HEK293 (cell line): ENCODE measurements at regions not wholly inside any gene's neighbourhood (a gene's known extent, or its start where the extent isn't known, plus 50 kb on each side); places are given as distances from the start of the nearest gene placed in this dataset.
"Not testable (repeated sequence)": the region's sequence is repeated elsewhere in the genome, so short reads cannot be mapped to it uniquely, and the experiment has no call there.

Source experiments
- CTCF ChIA-PET: fragments of 350-600 bp; formaldehyde crosslinking; extraction: SDS; loops from one replicate; lab custom pipeline; 2021; ENCODE audit warnings: antibody characterized with exemption; lab: Yijun Ruan, JAX
- POLR2A ChIA-PET: fragments of 300-600 bp; formaldehyde crosslinking; extraction: SDS; loops from one replicate; lab custom pipeline; 2020; ENCODE audit warnings: antibody characterized with exemption, inconsistent platforms; lab: Yijun Ruan, JAX
- H3K27ac ChIP-seq: fragments of 200-500 bp; sonication (Bioruptor generic); 2 replicates; pipeline ENCODE4 v1.5.1; 2014; ENCODE audit warnings: low read depth, low read length, control low read depth, inconsistent platforms; ENCODE audit errors: extremely low read depth
- H3K36me3 ChIP-seq, 2 experiments: fragments of 200-500 bp in 1 of 2; sonication (Bioruptor generic) in 1 of 2; 1 replicate in 1 of 2; 2 replicates in 1 of 2; pipeline ENCODE4 v1.5.1; 2014 to 2017; ENCODE audit warnings: inconsistent platforms in 2 of 2, low read length in 2 of 2; ENCODE audit not compliant: control insufficient read depth in 2 of 2, insufficient read depth in 1 of 2
- H3K4me1 ChIP-seq: fragments of 200-500 bp; sonication (Bioruptor generic); 2 replicates; pipeline ENCODE4 v1.5.1; 2014; ENCODE audit warnings: mild to moderate bottlenecking, low read length, inconsistent platforms; ENCODE audit not compliant: control insufficient read depth, insufficient read depth
- H3K4me3 ChIP-seq: 2 replicates; pipeline ENCODE4 v1.5.1; 2011; ENCODE audit warnings: low read depth, mild to moderate bottlenecking, control low read depth, low read length, moderate library complexity
- H3K9me3 ChIP-seq: fragments of 200-500 bp; sonication (Bioruptor generic); 2 replicates; pipeline ENCODE4 v1.5.1; 2014; ENCODE audit warnings: low read depth, low read length, inconsistent platforms; ENCODE audit not compliant: control insufficient read depth, insufficient read depth
- PRDM1 ChIP-seq: fragments of 450-650 bp; formaldehyde crosslinking; IDR thresholded peaks from 2 replicates; pipeline ENCODE4; 2016; ENCODE audit warnings: missing biosample characterization, missing genetic modification characterization
- SCRT2 ChIP-seq: fragments of 450-650 bp; formaldehyde crosslinking; IDR thresholded peaks from 2 replicates; pipeline ENCODE4 v1.5.1; 2016; ENCODE audit warnings: missing biosample characterization, missing genetic modification characterization
- ZNF121 ChIP-seq: fragments of 450-650 bp; formaldehyde crosslinking; IDR thresholded peaks from 2 replicates; pipeline ENCODE4 v1.5.1; 2016; ENCODE audit warnings: missing biosample characterization, missing genetic modification characterization
- ZNF510 ChIP-seq: fragments of 450-650 bp; formaldehyde crosslinking; IDR thresholded peaks from 2 replicates; pipeline ENCODE4 v1.5.1; 2018; ENCODE audit warnings: mild to moderate bottlenecking, missing genetic modification characterization, missing biosample characterization; ENCODE audit not compliant: insufficient replicate concordance
- ZNF664 ChIP-seq: fragments of 450-650 bp; formaldehyde crosslinking; IDR thresholded peaks from 2 replicates; pipeline ENCODE4 v1.5.1; 2016; ENCODE audit warnings: missing biosample characterization, missing genetic modification characterization
- ZNF768 ChIP-seq: fragments of 450-650 bp; formaldehyde crosslinking; IDR thresholded peaks from 2 replicates; pipeline ENCODE4 v1.5.1; 2018; ENCODE audit warnings: missing biosample characterization, mild to moderate bottlenecking, missing genetic modification characterization
- TF ChIP-seq, protein P1 (sequence below): sonication (generic); formaldehyde crosslinking; IDR thresholded peaks from 2 replicates; pipeline ENCODE4 v1.8.1; 2022; ENCODE audit warnings: mild to moderate bottlenecking, moderate library complexity, missing genetic modification reagents
- TF ChIP-seq, protein P2 (sequence below): fragments of 450-650 bp; formaldehyde crosslinking; IDR thresholded peaks from 2 replicates; pipeline ENCODE4 v1.5.1; 2016; ENCODE audit warnings: missing biosample characterization, missing genetic modification characterization
- TF ChIP-seq, protein P3 (sequence below): fragments of 450-650 bp; formaldehyde crosslinking; IDR thresholded peaks from 2 replicates; pipeline ENCODE4 v1.5.1; 2016; ENCODE audit warnings: missing biosample characterization, missing genetic modification characterization, borderline replicate concordance
- TF ChIP-seq, protein P4 (sequence below): fragments of 450-650 bp; formaldehyde crosslinking; IDR thresholded peaks from 2 replicates; pipeline ENCODE4 v1.5.1; 2017; ENCODE audit warnings: missing biosample characterization, missing genetic modification characterization

DNA sequence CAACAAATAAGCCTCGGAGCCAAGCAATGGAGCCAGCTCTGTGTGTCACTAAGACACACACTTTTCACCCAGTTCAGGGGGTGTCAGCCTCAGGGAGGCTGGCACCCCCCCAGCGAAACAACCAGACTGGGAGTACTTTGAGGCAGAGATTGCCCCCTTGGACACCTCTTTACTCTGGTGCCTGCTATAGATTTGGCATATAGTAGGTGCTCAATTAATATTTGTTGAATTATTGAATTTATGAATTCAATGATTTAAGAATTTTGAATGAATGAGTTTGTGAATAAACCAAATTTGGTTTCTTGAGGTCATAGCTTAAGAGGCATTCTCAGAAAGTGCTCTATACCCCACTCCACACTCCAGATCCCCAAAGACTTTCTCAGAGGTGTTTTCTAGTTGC is 70.3 kb downstream of the OLIG1 start:
- TF ChIP-seq ZNF768 (no peak), ZNF664 (tag by site-specific recombination) (peak; percentile 91)
- H3K4me3 ChIP-seq = no peak overlapping the region
- ChIA-PET CTCF (interaction anchor here (0.6 to 1.7 kb wide), 4 partner anchors 13 to 1087 kb away, joined by 3 to 7 read pairs (median 4); no protein-coding TSS in a partner anchor), POLR2A (no interaction called here)
- H3K9me3 ChIP-seq = no peaks in the 10 kb centered on the region
- H3K36me3 ChIP-seq = no peaks in the 10 kb centered on the region
- H3K4me1 ChIP-seq = peaks cover 10% of the 10 kb centered on the region
- H3K27ac ChIP-seq = no peak overlapping the region

DNA sequence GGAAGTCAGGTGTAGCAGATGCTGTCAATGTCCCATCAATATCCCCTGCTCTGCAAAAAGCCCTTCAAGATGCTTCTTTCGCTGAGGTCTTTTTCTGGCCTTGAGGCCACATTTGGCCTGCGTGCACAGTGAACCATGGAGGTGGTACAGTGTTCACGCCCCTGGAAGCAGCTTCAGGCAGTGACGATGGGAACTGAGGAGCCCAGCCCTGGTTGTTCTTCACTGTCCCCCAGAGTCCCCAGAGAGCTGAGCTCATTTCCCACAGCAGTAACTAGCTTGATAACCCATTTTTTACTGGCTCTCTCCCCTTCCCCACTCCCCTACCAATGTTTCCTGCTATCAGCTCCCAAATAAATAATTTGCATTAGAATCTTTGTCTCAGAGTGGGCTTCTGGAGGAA is 76.5 kb downstream of the OLIG1 start:
- no peaks in the 10 kb centered on the region for H3K9me3 ChIP-seq
- H3K27ac ChIP-seq = no peak overlapping the region
- no peaks in the 10 kb centered on the region for H3K4me1 ChIP-seq
- H3K4me3 ChIP-seq = no peak overlapping the region
- H3K36me3 ChIP-seq = no peaks in the 10 kb centered on the region
- TF ChIP-seq, protein P1, sequence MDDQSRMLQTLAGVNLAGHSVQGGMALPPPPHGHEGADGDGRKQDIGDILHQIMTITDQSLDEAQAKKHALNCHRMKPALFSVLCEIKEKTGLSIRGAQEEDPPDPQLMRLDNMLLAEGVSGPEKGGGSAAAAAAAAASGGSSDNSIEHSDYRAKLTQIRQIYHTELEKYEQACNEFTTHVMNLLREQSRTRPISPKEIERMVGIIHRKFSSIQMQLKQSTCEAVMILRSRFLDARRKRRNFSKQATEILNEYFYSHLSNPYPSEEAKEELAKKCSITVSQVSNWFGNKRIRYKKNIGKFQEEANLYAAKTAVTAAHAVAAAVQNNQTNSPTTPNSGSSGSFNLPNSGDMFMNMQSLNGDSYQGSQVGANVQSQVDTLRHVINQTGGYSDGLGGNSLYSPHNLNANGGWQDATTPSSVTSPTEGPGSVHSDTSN (CRISPR knock-in tag) = no peak
- TF ChIP-seq, protein P2, sequence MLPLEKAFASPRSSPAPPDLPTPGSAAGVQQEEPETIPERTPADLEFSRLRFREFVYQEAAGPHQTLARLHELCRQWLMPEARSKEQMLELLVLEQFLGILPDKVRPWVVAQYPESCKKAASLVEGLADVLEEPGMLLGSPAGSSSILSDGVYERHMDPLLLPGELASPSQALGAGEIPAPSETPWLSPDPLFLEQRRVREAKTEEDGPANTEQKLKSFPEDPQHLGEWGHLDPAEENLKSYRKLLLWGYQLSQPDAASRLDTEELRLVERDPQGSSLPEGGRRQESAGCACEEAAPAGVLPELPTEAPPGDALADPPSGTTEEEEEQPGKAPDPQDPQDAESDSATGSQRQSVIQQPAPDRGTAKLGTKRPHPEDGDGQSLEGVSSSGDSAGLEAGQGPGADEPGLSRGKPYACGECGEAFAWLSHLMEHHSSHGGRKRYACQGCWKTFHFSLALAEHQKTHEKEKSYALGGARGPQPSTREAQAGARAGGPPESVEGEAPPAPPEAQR = no peak
- TF ChIP-seq, protein P3, sequence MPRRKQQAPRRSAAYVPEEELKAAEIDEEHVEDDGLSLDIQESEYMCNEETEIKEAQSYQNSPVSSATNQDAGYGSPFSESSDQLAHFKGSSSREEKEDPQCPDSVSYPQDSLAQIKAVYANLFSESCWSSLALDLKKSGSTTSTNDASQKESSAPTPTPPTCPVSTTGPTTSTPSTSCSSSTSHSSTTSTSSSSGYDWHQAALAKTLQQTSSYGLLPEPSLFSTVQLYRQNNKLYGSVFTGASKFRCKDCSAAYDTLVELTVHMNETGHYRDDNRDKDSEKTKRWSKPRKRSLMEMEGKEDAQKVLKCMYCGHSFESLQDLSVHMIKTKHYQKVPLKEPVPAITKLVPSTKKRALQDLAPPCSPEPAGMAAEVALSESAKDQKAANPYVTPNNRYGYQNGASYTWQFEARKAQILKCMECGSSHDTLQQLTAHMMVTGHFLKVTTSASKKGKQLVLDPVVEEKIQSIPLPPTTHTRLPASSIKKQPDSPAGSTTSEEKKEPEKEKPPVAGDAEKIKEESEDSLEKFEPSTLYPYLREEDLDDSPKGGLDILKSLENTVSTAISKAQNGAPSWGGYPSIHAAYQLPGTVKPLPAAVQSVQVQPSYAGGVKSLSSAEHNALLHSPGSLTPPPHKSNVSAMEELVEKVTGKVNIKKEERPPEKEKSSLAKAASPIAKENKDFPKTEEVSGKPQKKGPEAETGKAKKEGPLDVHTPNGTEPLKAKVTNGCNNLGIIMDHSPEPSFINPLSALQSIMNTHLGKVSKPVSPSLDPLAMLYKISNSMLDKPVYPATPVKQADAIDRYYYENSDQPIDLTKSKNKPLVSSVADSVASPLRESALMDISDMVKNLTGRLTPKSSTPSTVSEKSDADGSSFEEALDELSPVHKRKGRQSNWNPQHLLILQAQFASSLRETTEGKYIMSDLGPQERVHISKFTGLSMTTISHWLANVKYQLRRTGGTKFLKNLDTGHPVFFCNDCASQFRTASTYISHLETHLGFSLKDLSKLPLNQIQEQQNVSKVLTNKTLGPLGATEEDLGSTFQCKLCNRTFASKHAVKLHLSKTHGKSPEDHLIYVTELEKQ (tag by site-specific recombination) = no peak
- TF ChIP-seq, protein P4, sequence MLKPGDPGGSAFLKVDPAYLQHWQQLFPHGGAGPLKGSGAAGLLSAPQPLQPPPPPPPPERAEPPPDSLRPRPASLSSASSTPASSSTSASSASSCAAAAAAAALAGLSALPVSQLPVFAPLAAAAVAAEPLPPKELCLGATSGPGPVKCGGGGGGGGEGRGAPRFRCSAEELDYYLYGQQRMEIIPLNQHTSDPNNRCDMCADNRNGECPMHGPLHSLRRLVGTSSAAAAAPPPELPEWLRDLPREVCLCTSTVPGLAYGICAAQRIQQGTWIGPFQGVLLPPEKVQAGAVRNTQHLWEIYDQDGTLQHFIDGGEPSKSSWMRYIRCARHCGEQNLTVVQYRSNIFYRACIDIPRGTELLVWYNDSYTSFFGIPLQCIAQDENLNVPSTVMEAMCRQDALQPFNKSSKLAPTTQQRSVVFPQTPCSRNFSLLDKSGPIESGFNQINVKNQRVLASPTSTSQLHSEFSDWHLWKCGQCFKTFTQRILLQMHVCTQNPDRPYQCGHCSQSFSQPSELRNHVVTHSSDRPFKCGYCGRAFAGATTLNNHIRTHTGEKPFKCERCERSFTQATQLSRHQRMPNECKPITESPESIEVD (tag by site-specific recombination) = no peak
- TF ChIP-seq PRDM1 = no peak
- ChIA-PET CTCF (interaction anchor here (0.5 kb wide), 1 partner anchor 230 kb away, joined by 3 read pairs; no protein-coding TSS in a partner anchor), POLR2A (no interaction called here)

DNA sequence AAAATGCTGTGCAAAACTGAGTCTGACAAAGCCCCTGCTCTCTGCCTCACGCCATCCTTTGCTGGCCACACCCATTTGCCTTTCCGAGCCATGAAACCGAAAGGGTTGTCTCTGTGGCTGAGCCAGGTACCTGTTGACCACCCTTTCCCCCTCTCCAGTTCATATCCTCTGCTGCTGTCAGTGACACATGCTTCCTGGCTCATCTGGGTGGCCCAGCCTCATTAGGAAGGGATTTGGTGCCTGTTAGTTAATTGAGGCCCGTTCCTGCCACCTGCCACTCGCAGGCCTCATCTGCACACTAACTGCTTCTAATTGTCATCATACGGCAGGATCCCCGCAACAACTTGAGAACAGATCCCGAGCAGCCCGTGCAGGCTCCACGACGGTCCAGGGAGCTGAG is 79.2 kb downstream of the OLIG1 start:
- H3K4me1 ChIP-seq = no peaks in the 10 kb centered on the region
- H3K9me3 ChIP-seq = no peaks in the 10 kb centered on the region
- POLR2A ChIA-PET = no interaction called here
- no peak for TF ChIP-seq ZNF510
- peak; percentile 65; the same call in 1 of the 2 replicates for TF ChIP-seq SCRT2 (tag by site-specific recombination)
- no peak overlapping the region for H3K27ac ChIP-seq
- no peak overlapping the region for H3K4me3 ChIP-seq
- no peaks in the 10 kb centered on the region for H3K36me3 ChIP-seq
- CTCF ChIA-PET = interaction anchor here (0.6 kb wide), 1 partner anchor 53 kb away, joined by 3 read pairs; no protein-coding TSS in a partner anchor

DNA sequence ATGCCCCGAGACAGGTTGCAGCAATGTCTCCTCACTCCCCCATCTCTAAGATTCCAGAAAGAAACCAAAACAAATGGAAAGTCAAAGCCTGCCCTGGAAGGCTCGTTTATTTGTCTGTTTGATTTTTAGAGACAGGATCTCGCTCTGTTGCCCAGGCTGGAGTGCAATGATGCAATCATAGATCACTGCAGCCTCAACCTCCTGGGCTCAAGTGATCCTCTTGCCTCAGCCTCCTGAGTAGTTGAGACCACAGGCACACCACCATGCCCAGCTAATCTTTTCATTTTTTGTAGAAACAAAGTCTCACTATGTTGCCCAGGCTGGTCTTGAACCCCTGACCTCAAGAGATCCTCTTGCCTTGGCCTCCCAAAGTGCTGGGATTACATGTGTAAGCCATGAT is 78.8 kb upstream of the IFNAR2 start:
- CTCF ChIA-PET, POLR2A ChIA-PET: not testable (repeated sequence)
- TF ChIP-seq ZNF121 (tag by site-specific recombination) = peak; percentile 52; the same call in 1 of the 2 replicates

More for the DNA sequence above, 78.8 kb upstream of the IFNAR2 start:
- H3K27ac ChIP-seq, H3K9me3 ChIP-seq, H3K4me3 ChIP-seq, H3K4me1 ChIP-seq, H3K36me3 ChIP-seq: not testable (repeated sequence)
